GM21576 (cell line): ENCODE measurements at regions not wholly inside any gene's neighbourhood (a gene's known extent, or its start where the extent isn't known, plus 50 kb on each side); places are given as distances from the start of the nearest gene placed in this dataset.
"Not testable (repeated sequence)": the region's sequence is repeated elsewhere in the genome, so short reads cannot be mapped to it uniquely, and the experiment has no call there.

Experiments
- ATAC-seq: cut with Tn5 transposase; IDR thresholded peaks from one replicate; pipeline ENCODE4 v1.9.1; 2021; ENCODE audit warnings: mild to moderate bottlenecking, moderate library complexity; ENCODE audit not compliant: unreplicated experiment

GRCh38 chr2:226299771-226300170 lies 499.8 kb downstream of the IRS1 start:
- no peak for ATAC-seq

- no peak for ATAC-seq
Measured at GRCh38 chr2:226295681-226296080, 503.9 kb downstream of the IRS1 start.

GRCh38 chr2:226295123-226295522 lies 504.5 kb downstream of the IRS1 start:
- ATAC-seq, result no peak

GRCh38 chr2:226291281-226291680 lies 508.3 kb downstream of the IRS1 start:
- ATAC-seq, result not testable (repeated sequence)

GRCh38 chr2:226286916-226287315 lies 512.7 kb downstream of the IRS1 start:
- ATAC-seq, result no peak

GRCh38 chr2:226283796-226284195 lies 515.8 kb downstream of the IRS1 start:
- no peak for ATAC-seq

GRCh38 chr2:226282151-226282550 lies 517.5 kb downstream of the IRS1 start:
- ATAC-seq, result no peak

- ATAC-seq, result not testable (repeated sequence)
Measured at GRCh38 chr2:226280136-226280535, 519.5 kb downstream of the IRS1 start.

- ATAC-seq, result no peak
Measured at GRCh38 chr2:226275215-226275614, 524.4 kb downstream of the IRS1 start.

GRCh38 chr2:226274143-226274542 lies 525.5 kb downstream of the IRS1 start:
- no peak for ATAC-seq

GRCh38 chr2:226273440-226273839 lies 526.2 kb downstream of the IRS1 start:
- no peak for ATAC-seq

- ATAC-seq, result no peak
Measured at GRCh38 chr2:226272435-226272834, 527.2 kb downstream of the IRS1 start.

- ATAC-seq, result no peak
Measured at GRCh38 chr2:226270285-226271058, 529.1 kb downstream of the IRS1 start.

- ATAC-seq, result no peak
Measured at GRCh38 chr2:226267516-226268289, 531.9 kb downstream of the IRS1 start.

GRCh38 chr2:226256709-226257376 lies 542.8 kb downstream of the IRS1 start:
- ATAC-seq, result no peak

- no peak for ATAC-seq
Measured at GRCh38 chr2:226256237-226256636, 543.4 kb downstream of the IRS1 start.

- no peak for ATAC-seq
Measured at GRCh38 chr2:226251661-226252060, 548.0 kb downstream of the IRS1 start.

- ATAC-seq, result no peak
Measured at GRCh38 chr2:226247289-226248275, 552.0 kb downstream of the IRS1 start.

- ATAC-seq, result no peak
Measured at GRCh38 chr2:226234187-226234586, 565.4 kb downstream of the IRS1 start.

GRCh38 chr2:226233388-226233787 lies 566.2 kb downstream of the IRS1 start:
- no peak for ATAC-seq
